ENCODE measurements at regions not wholly inside any gene's neighbourhood (a gene's known extent, or its start where the extent isn't known, plus 50 kb on each side); places are given as distances from the start of the nearest gene placed in this dataset.

- H3K27ac ChIP-seq: no peak overlapping the region
- H3K36me3 ChIP-seq: no peaks in the 10 kb centered on the region
- H3K9me3 ChIP-seq: no peaks in the 10 kb centered on the region
- WGBS: 78% methylated on average over 3 of the region's 3 CpGs
- H3K27me3 ChIP-seq (replicated peaks; ENCODE audit: insufficient read depth): no peaks in the 10 kb centered on the region
- DNase-seq (ENCODE audit: low spot score): no peak
- intact Hi-C loops (cut with DNase I): no loop called here
- H3K4me3 ChIP-seq: no peak overlapping the region
- TF ChIP-seq POLR2AphosphoS5 (IDR thresholded peaks at IDR 0.05): no peak
- no peaks in the 10 kb centered on the region for H3K4me1 ChIP-seq (replicated peaks)
Observed at GRCh38 chr3:492586-493316, 296.2 kb downstream of the CHL1 start.

- H3K27me3 ChIP-seq (replicated peaks; ENCODE audit: insufficient read depth): no peaks in the 10 kb centered on the region
- H3K4me1 ChIP-seq (replicated peaks): no peaks in the 10 kb centered on the region
- H3K27ac ChIP-seq: no peak overlapping the region
- intact Hi-C loops (cut with DNase I): no loop called here
- no peak for TF ChIP-seq POLR2AphosphoS5 (IDR thresholded peaks at IDR 0.05)
- TF ChIP-seq, protein P1, sequence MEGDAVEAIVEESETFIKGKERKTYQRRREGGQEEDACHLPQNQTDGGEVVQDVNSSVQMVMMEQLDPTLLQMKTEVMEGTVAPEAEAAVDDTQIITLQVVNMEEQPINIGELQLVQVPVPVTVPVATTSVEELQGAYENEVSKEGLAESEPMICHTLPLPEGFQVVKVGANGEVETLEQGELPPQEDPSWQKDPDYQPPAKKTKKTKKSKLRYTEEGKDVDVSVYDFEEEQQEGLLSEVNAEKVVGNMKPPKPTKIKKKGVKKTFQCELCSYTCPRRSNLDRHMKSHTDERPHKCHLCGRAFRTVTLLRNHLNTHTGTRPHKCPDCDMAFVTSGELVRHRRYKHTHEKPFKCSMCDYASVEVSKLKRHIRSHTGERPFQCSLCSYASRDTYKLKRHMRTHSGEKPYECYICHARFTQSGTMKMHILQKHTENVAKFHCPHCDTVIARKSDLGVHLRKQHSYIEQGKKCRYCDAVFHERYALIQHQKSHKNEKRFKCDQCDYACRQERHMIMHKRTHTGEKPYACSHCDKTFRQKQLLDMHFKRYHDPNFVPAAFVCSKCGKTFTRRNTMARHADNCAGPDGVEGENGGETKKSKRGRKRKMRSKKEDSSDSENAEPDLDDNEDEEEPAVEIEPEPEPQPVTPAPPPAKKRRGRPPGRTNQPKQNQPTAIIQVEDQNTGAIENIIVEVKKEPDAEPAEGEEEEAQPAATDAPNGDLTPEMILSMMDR (IDR thresholded peaks at IDR 0.05): no peak
- no peak for TF ChIP-seq POLR2A (IDR thresholded peaks at IDR 0.05)
- H3K4me3 ChIP-seq: no peak overlapping the region
- 89% methylated on average over 4 of the region's 4 CpGs for WGBS
- H3K36me3 ChIP-seq: no peaks in the 10 kb centered on the region
- H3K9me3 ChIP-seq: no peaks in the 10 kb centered on the region
- no peak for DNase-seq (ENCODE audit: low spot score)
Observed at GRCh38 chr3:494190-494589, 297.6 kb downstream of the CHL1 start.

- H3K4me3 ChIP-seq: no peak overlapping the region
- H3K4me1 ChIP-seq (replicated peaks): no peaks in the 10 kb centered on the region
- TF ChIP-seq POLR2A (IDR thresholded peaks at IDR 0.05) (no peak), POLR2AphosphoS5 (IDR thresholded peaks at IDR 0.05) (no peak)
- TF ChIP-seq, protein P1 (IDR thresholded peaks at IDR 0.05): no peak
- DNase-seq (ENCODE audit: low spot score): no peak
- no peaks in the 10 kb centered on the region for H3K36me3 ChIP-seq
- H3K27me3 ChIP-seq (replicated peaks; ENCODE audit: insufficient read depth): no peaks in the 10 kb centered on the region
- no peak overlapping the region for H3K27ac ChIP-seq
- intact Hi-C loops (cut with DNase I): no loop called here
- no peaks in the 10 kb centered on the region for H3K9me3 ChIP-seq
Observed at GRCh38 chr3:498487-498886, 301.9 kb downstream of the CHL1 start.

- WGBS: 88% methylated on average over 11 of the region's 11 CpGs
- no peak overlapping the region for H3K4me3 ChIP-seq
- H3K36me3 ChIP-seq: no peaks in the 10 kb centered on the region
- TF ChIP-seq POLR2AphosphoS5 (IDR thresholded peaks at IDR 0.05): no peak
- TF ChIP-seq, protein P1 (IDR thresholded peaks at IDR 0.05): no peak
- no peaks in the 10 kb centered on the region for H3K9me3 ChIP-seq
- H3K27me3 ChIP-seq (replicated peaks; ENCODE audit: insufficient read depth): no peaks in the 10 kb centered on the region
- no peak for DNase-seq (ENCODE audit: low spot score)
- intact Hi-C loops (cut with DNase I): no loop called here
- no peak overlapping the region for H3K27ac ChIP-seq
- no peaks in the 10 kb centered on the region for H3K4me1 ChIP-seq (replicated peaks)
Observed at GRCh38 chr3:499001-499761, 302.6 kb downstream of the CHL1 start.

DNA sequence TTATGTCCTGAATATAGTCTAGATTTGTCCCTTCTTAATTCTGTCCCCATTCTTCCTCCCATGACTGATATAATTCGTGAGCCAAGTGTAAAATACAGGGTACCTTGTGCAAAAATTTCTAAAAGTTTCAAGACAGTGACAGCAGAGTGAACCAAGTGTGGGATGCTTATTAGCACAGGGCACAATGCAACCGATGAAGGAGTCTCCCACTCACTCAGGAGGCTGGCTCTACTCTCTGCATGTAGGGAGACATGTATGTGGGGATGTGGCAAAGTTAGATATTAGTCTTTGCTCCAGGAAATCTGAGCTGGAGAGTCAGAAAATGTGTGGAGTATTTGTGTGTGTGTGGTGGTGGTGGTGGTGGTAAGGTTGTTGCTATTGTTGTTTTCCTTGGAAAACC lies 305.9 kb downstream of the CHL1 start:
- no peaks in the 10 kb centered on the region for H3K9me3 ChIP-seq
- H3K4me1 ChIP-seq (replicated peaks): no peaks in the 10 kb centered on the region
- no peaks in the 10 kb centered on the region for H3K36me3 ChIP-seq
- no peak overlapping the region for H3K27ac ChIP-seq
- TF ChIP-seq POLR2A (IDR thresholded peaks at IDR 0.05): no peak
- TF ChIP-seq, protein P1 (IDR thresholded peaks at IDR 0.05): no peak
- intact Hi-C loops (cut with DNase I): no loop called here
- H3K4me3 ChIP-seq: no peak overlapping the region
- 74% methylated on average over 2 of the region's 2 CpGs for WGBS
- no peaks in the 10 kb centered on the region for H3K27me3 ChIP-seq (replicated peaks; ENCODE audit: insufficient read depth)
- DNase-seq (ENCODE audit: low spot score): no peak
